AG09319 (cell line): ENCODE measurements at regions not wholly inside any gene's neighbourhood (a gene's known extent, or its start where the extent isn't known, plus 50 kb on each side); places are given as distances from the start of the nearest gene placed in this dataset.
A peak's percentile ranks its signal among the peaks of the same experiment; 100 is the strongest.
"Not testable (repeated sequence)": the region's sequence is repeated elsewhere in the genome, so short reads cannot be mapped to it uniquely, and the experiment has no call there.

ENCODE experiments used
- DNase-seq: peaks from one replicate; pipeline ENCODE4 v3.0.0-alpha.2; 2010; ENCODE audit warnings: low read depth; ENCODE audit errors: extremely low read depth
- CTCF ChIP-seq: IDR thresholded peaks from 2 replicates; pipeline ENCODE4 v1.5.1; 2011; ENCODE audit warnings: low read depth, mild to moderate bottlenecking, inconsistent platforms, low read length, moderate library complexity

DNA sequence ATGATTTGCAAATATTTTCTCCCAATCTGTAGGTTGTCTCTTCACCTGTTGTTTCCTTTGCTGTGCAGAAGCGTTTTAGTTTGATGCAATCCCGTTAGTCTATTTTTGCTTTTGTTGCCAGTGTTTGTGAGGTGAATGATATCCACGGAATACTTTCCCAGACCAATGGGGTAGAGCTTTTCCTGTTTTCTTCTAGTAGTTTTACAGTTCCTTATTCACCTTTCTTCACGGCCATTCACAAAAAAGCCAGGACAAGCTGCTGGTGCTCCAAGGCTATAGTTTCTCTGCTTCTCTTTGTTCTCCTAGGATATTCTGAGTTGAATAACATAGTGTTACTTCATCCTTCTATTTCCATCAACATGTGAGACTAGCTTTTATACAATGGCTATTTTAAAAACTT lies 98.7 kb downstream of the UTP18 start:
- no peak for DNase-seq
- TF ChIP-seq CTCF = no peak

DNA sequence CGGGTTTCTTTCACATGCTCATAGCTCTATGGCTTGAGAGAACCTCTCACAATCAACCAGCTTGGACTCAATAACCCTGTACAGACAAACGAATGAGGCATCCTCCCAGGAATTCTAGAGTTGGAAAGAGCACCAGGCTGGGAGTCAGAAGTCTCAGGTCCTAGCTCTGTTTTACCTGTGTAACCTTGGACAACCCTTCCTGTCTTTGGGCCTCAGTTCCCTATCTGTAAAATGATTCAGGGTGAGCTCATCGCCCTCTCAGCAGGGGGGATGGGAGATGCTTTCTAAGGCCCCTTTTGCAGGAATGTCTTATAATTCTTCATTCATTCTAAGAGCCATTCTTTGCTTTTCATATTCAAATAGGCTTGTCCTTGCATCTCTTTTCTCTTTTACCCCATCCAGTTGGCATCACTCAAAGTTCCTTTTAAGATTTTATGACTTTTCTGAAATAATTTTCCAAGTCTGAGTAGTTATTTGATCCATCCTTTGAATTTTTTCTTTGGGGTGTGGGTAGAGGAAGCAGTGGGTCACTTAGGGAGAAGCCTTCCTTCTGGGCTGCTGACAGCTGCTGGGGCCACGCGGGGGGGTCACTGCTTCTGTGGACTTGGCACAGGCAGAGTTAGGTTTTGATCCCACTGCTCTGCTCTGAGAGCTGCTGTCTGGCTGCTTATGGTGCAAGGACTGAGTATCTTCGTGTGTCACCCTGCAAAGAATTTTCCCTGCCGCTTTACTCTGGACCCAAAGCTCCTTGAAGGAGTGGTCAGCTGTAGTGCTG lies 102.7 kb downstream of the UTP18 start:
- no peak for TF ChIP-seq CTCF
- DNase-seq = no peak

- DNase-seq = no peak
- TF ChIP-seq CTCF = no peak
Measured at GRCh38 chr17:51365090-51365489, 104.7 kb downstream of the UTP18 start.

GRCh38 chr17:51366866-51367265 lies 106.5 kb downstream of the UTP18 start:
- DNase-seq = no peak

DNA sequence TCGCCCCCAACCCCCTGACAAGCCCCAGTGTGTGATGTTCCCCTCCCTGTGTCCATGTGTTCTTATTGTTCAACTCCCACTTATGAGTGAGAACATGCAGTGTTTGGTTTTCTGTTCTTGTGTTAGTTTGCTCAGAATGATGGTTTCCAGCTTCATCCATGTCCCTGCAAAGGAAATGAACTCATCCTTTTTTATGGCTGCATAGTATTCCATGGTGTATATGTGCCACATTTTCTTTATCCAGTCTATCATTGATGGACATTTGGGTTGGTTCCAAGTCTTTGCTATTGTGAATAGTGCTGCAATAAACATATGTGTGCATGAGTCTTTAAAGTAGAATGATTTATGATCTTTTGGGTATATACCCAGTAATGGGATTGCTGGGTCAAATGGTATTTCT lies 107.5 kb downstream of the UTP18 start:
- DNase-seq = not testable (repeated sequence)

More at GRCh38 chr17:51366866-51367265, 106.5 kb downstream of the UTP18 start:
- no peak for TF ChIP-seq CTCF

DNA sequence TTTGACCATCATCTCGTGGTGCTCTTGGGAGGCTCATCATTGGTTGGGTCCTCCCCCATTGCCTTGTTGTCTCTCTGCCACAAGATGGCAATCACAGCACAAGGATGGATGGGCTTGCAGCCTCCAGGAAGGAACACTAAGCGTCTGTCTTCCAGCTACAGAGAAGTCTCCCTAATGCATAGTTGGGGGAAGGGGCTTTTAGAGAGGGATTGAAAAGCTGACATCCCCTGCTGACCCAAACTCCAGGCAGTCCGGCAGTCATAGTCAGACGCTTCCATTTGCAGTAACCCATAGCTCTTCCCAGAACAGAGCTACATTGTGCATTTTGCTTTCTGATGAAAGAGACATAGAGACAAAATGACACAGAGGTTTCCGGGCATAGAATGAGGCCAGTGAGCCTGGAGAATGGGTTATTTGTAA lies 111.4 kb downstream of the UTP18 start:
- TF ChIP-seq CTCF = peak; percentile 5
- DNase-seq = no peak

DNA sequence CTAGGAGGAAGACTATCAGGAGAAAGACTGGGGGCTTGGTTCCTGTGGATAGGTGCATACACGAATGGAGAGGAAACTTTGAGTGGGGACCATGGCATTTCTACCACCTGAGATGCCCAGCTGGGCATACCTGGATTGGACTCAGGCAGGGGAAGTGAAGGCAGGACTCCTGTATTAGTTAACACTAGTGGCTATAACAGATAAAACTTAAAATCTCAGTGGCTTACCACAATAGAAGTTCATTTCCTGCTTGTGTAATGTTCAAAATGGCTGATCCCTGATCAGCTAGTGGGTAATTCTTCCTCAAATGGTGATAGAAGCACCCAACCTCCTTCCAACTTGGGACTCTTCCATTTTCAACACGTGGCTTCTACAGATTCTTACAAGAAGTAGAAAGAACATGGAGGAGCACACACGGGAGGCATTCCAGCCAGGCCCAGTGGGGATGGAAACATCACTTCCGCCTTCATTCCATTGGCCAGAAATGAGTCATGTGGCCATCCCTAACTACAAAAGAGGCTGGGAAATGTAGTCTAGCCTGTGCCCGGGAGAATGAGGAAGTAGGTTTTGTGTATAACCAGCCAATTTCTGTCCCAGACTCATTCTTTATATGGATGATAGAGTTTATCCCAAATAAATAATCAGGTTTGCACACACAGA lies 112.1 kb downstream of the UTP18 start:
- TF ChIP-seq CTCF = no peak
- DNase-seq = no peak
